ENCODE measurements at regions not wholly inside any gene's neighbourhood (a gene's known extent, or its start where the extent isn't known, plus 50 kb on each side); places are given as distances from the start of the nearest gene placed in this dataset.

DNA sequence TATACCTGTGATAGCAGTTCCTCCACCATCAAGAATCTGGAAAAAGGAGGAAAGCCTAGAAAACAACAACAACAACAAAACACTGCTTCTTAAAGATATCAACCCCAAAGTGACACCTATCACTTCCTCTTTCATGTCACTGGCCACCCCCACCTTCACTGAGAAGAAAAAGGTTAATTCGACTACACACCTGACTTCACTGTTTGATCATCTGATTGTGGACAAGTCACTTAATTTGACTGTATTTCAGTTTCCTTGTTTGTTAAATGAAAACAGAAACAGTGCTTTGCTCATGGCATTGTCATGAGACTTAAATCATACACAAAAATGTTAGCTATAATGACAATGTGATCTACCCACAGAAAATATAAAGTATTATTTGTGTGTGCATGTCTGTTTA, 280.6 kb upstream of the SULF2 start:
- Histone ChIP-seq H2BK12ac (ENCODE audit: low read length in 2 of 2) (no peak overlapping the region), H3K4me3 (ENCODE audit: insufficient read depth in 1 of 2, low read depth in 1 of 2, low read length in 2 of 2) (no peak overlapping the region), H2AK5ac (ENCODE audit: low read length, severe bottlenecking) (no peak overlapping the region), H3K14ac (ENCODE audit: low read length in 2 of 2) (no peak overlapping the region), H2BK5ac (ENCODE audit: low read depth, low read length, poor library complexity, severe bottlenecking) (no peak overlapping the region), H3K27ac (ENCODE audit: low read length, poor library complexity, severe bottlenecking) (peak overlapping the region; percentile 70), H3K4me2 (ENCODE audit: low read length, poor library complexity, severe bottlenecking) (no peak overlapping the region), H3K18ac (ENCODE audit: low read depth in 1 of 2, low read length in 2 of 2) (no peak overlapping the region), H2AFZ (ENCODE audit: low read depth, low read length) (no peak overlapping the region), H3K27me3 (ENCODE audit: control insufficient read depth in 1 of 2, insufficient read depth in 1 of 2, low read length in 2 of 2) (peaks cover 4 to 17% of the 10 kb centered on the region in 2 experiments), H3K23ac (ENCODE audit: low read length in 2 of 2) (no peak overlapping the region), H3K79me1 (replicated peaks; ENCODE audit: low read length, poor library complexity, severe bottlenecking) (no peaks in the 10 kb centered on the region), H3K4ac (ENCODE audit: low read depth in 1 of 2, low read length in 2 of 2) (no peak overlapping the region), H2BK120ac (ENCODE audit: low read depth, low read length) (no peak overlapping the region), H3K9ac (ENCODE audit: low read length) (no peak overlapping the region), H4K8ac (ENCODE audit: low read length) (no peak overlapping the region), H3K9me3 (ENCODE audit: control insufficient read depth, low read length) (no peaks in the 10 kb centered on the region), H3K4me1 (ENCODE audit: control insufficient read depth, insufficient read depth, low read depth, low read length) (peaks cover 14% of the 10 kb centered on the region), H2BK15ac (ENCODE audit: low read depth, poor library complexity, severe bottlenecking) (no peak overlapping the region), H3K36me3 (ENCODE audit: control insufficient read depth in 1 of 2, insufficient read depth in 2 of 2, low read depth in 1 of 2, low read length in 2 of 2) (no peaks in the 10 kb centered on the region), H4K91ac (ENCODE audit: low read length) (no peak overlapping the region)
- no peak for DNase-seq
- 50% methylated on average over 1 of the region's 1 CpG for WGBS

GRCh38 chr20:48064929-48065328, 279.6 kb upstream of the SULF2 start:
- H3K4me1 ChIP-seq (ENCODE audit: control insufficient read depth, insufficient read depth, low read depth, low read length): peaks cover 16% of the 10 kb centered on the region
- no peaks in the 10 kb centered on the region for H3K36me3 ChIP-seq (ENCODE audit: control insufficient read depth in 1 of 2, insufficient read depth in 2 of 2, low read depth in 1 of 2, low read length in 2 of 2)
- H3K4me2 ChIP-seq (ENCODE audit: low read length, poor library complexity, severe bottlenecking): no peak overlapping the region
- 80% methylated on average over 4 of the region's 4 CpGs for whole genome bisulfite sequencing
- H3K27ac ChIP-seq (ENCODE audit: low read length, poor library complexity, severe bottlenecking): peak overlapping the region; percentile 88
- H2AFZ ChIP-seq (ENCODE audit: low read depth, low read length): no peak overlapping the region
- no peak overlapping the region for H3K9ac ChIP-seq (ENCODE audit: low read length)
- H3K27me3 ChIP-seq (ENCODE audit: control insufficient read depth in 1 of 2, insufficient read depth in 1 of 2, low read length in 2 of 2): peaks cover 0 to 11% of the 10 kb centered on the region in 2 experiments
- peak overlapping the region; percentile 76 for H2AK5ac ChIP-seq (ENCODE audit: low read length, severe bottlenecking)
- H4K8ac ChIP-seq (ENCODE audit: low read length): no peak overlapping the region
- DNase-seq: peak; percentile 67
- H2BK120ac ChIP-seq (ENCODE audit: low read depth, low read length): no peak overlapping the region
- no peak overlapping the region for H4K91ac ChIP-seq (ENCODE audit: low read length)
- no peak overlapping the region for H2BK15ac ChIP-seq (ENCODE audit: low read depth, poor library complexity, severe bottlenecking)
- H3K14ac ChIP-seq (ENCODE audit: low read length in 2 of 2): no peak overlapping the region
- no peak overlapping the region for H3K4ac ChIP-seq (ENCODE audit: low read depth in 1 of 2, low read length in 2 of 2)
- no peak overlapping the region for H2BK5ac ChIP-seq (ENCODE audit: low read depth, low read length, poor library complexity, severe bottlenecking)
- H3K18ac ChIP-seq (ENCODE audit: low read depth in 1 of 2, low read length in 2 of 2): no peak overlapping the region
- H3K79me1 ChIP-seq (replicated peaks; ENCODE audit: low read length, poor library complexity, severe bottlenecking): no peaks in the 10 kb centered on the region
- H2BK12ac ChIP-seq (ENCODE audit: low read length in 2 of 2): no peak overlapping the region
- H3K9me3 ChIP-seq (ENCODE audit: control insufficient read depth, low read length): no peaks in the 10 kb centered on the region
- H3K23ac ChIP-seq (ENCODE audit: low read length in 2 of 2): no peak overlapping the region
- H3K4me3 ChIP-seq (ENCODE audit: insufficient read depth in 1 of 2, low read depth in 1 of 2, low read length in 2 of 2): no peak overlapping the region

GRCh38 chr20:48060841-48061720, 275.8 kb upstream of the SULF2 start:
- no peak overlapping the region for H2BK5ac ChIP-seq (ENCODE audit: low read depth, low read length, poor library complexity, severe bottlenecking)
- no peak overlapping the region for H3K27ac ChIP-seq (ENCODE audit: low read length, poor library complexity, severe bottlenecking)
- no peak overlapping the region for H3K4ac ChIP-seq (ENCODE audit: low read depth in 1 of 2, low read length in 2 of 2)
- H4K8ac ChIP-seq (ENCODE audit: low read length): no peak overlapping the region
- no peak overlapping the region for H3K4me2 ChIP-seq (ENCODE audit: low read length, poor library complexity, severe bottlenecking)
- peaks cover 7% of the 10 kb centered on the region for H3K4me1 ChIP-seq (ENCODE audit: control insufficient read depth, insufficient read depth, low read depth, low read length)
- H2BK15ac ChIP-seq (ENCODE audit: low read depth, poor library complexity, severe bottlenecking): no peak overlapping the region
- H2AFZ ChIP-seq (ENCODE audit: low read depth, low read length): no peak overlapping the region
- H2BK12ac ChIP-seq (ENCODE audit: low read length in 2 of 2): no peak overlapping the region
- H2BK120ac ChIP-seq (ENCODE audit: low read depth, low read length): no peak overlapping the region
- no peak for DNase-seq
- H4K91ac ChIP-seq (ENCODE audit: low read length): no peak overlapping the region
- H3K9me3 ChIP-seq (ENCODE audit: control insufficient read depth, low read length): peaks cover 3% of the 10 kb centered on the region
- H3K36me3 ChIP-seq (ENCODE audit: control insufficient read depth in 1 of 2, insufficient read depth in 2 of 2, low read depth in 1 of 2, low read length in 2 of 2): no peaks in the 10 kb centered on the region
- H3K79me1 ChIP-seq (replicated peaks; ENCODE audit: low read length, poor library complexity, severe bottlenecking): no peaks in the 10 kb centered on the region
- H3K23ac ChIP-seq (ENCODE audit: low read length in 2 of 2): no peak overlapping the region
- peaks cover 0 to 14% of the 10 kb centered on the region in 2 experiments for H3K27me3 ChIP-seq (ENCODE audit: control insufficient read depth in 1 of 2, insufficient read depth in 1 of 2, low read length in 2 of 2)
- H3K9ac ChIP-seq (ENCODE audit: low read length): no peak overlapping the region
- no peak overlapping the region for H3K18ac ChIP-seq (ENCODE audit: low read depth in 1 of 2, low read length in 2 of 2)
- no peak overlapping the region for H3K14ac ChIP-seq (ENCODE audit: low read length in 2 of 2)
- WGBS: 87% methylated on average over 16 of the region's 16 CpGs
- H2AK5ac ChIP-seq (ENCODE audit: low read length, severe bottlenecking): no peak overlapping the region
- no peak overlapping the region for H3K4me3 ChIP-seq (ENCODE audit: insufficient read depth in 1 of 2, low read depth in 1 of 2, low read length in 2 of 2)

DNA sequence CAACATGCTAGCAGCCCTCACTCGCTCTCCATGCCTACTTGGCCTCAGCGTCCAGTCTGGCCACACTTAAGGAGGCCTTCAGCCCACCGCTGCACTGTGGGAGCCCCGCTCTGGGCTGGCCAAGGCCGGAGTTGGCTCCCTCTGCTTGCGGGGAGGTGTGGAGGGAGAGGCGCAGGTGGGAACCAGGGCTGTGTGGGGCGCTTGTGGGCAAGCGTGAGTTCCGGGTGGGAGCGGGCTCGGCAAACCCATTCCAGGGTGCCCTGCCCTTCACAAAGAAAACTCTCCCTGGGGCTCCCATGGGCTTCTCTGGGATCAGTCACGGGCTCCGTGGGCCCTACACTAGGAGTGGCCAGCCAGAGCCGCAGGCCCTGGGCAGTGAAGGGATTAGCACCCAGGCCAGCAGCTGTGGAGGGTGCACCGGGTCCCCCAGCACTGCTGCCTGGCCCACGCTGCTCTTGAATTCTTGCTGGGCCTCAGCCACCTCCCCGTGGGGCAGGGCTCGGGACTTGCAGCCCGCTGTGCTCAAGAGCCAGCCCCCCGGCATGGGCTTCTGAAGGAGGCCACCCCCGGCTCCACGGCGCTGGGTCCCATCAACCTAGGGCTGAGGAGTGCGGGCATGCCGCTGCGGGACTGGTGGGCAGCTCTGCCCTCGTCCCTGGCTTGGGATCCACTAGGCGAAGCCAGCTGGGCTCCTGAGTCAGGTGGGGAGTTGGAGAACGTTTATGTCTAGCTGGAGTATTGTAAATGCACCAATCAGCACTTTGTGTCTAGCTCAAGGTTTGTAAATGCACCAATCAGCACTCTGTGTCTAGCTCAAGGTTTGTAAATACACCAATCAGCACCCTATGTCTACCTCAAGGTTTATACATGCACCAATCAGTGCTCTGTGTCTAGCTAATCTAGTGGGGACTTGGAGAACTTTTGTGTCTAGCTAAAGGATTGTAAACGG, 273.6 kb upstream of the SULF2 start:
- Histone ChIP-seq H2BK12ac (ENCODE audit: low read length in 2 of 2) (no peak overlapping the region), H3K4ac (ENCODE audit: low read depth in 1 of 2, low read length in 2 of 2) (no peak overlapping the region), H3K9me3 (ENCODE audit: control insufficient read depth, low read length) (peaks cover 3% of the 10 kb centered on the region), H3K9ac (ENCODE audit: low read length) (no peak overlapping the region), H3K27me3 (ENCODE audit: control insufficient read depth in 1 of 2, insufficient read depth in 1 of 2, low read length in 2 of 2) (peaks cover 2 to 27% of the 10 kb centered on the region in 2 experiments), H2BK120ac (ENCODE audit: low read depth, low read length) (no peak overlapping the region), H2AK5ac (ENCODE audit: low read length, severe bottlenecking) (no peak overlapping the region), H3K4me3 (ENCODE audit: insufficient read depth in 1 of 2, low read depth in 1 of 2, low read length in 2 of 2) (no peak overlapping the region), H3K79me1 (replicated peaks; ENCODE audit: low read length, poor library complexity, severe bottlenecking) (no peaks in the 10 kb centered on the region), H4K91ac (ENCODE audit: low read length) (no peak overlapping the region), H4K8ac (ENCODE audit: low read length) (no peak overlapping the region), H2AFZ (ENCODE audit: low read depth, low read length) (no peak overlapping the region), H2BK15ac (ENCODE audit: low read depth, poor library complexity, severe bottlenecking) (no peak overlapping the region), H3K18ac (ENCODE audit: low read depth in 1 of 2, low read length in 2 of 2) (no peak overlapping the region), H3K23ac (ENCODE audit: low read length in 2 of 2) (no peak overlapping the region), H3K4me2 (ENCODE audit: low read length, poor library complexity, severe bottlenecking) (no peak overlapping the region), H3K14ac (ENCODE audit: low read length in 2 of 2) (no peak overlapping the region), H3K27ac (ENCODE audit: low read length, poor library complexity, severe bottlenecking) (no peak overlapping the region), H3K36me3 (ENCODE audit: control insufficient read depth in 1 of 2, insufficient read depth in 2 of 2, low read depth in 1 of 2, low read length in 2 of 2) (no peaks in the 10 kb centered on the region), H3K4me1 (ENCODE audit: control insufficient read depth, insufficient read depth, low read depth, low read length) (peaks cover 5% of the 10 kb centered on the region), H2BK5ac (ENCODE audit: low read depth, low read length, poor library complexity, severe bottlenecking) (no peak overlapping the region)
- 88% methylated on average over 27 of the region's 31 CpGs for WGBS
- no peak for DNase-seq
